Epithelial cell of esophagus (primary cell): ENCODE measurements at regions not wholly inside any gene's neighbourhood (a gene's known extent, or its start where the extent isn't known, plus 50 kb on each side); places are given as distances from the start of the nearest gene placed in this dataset.

ENCODE experiments used
- DNase-seq: peaks from one replicate; pipeline ENCODE4 v3.0.0; 2010; ENCODE audit warnings: low read depth
- H3K4me3 ChIP-seq: 2 replicates; pipeline ENCODE4 v1.5.1; 2011; ENCODE audit warnings: mild to moderate bottlenecking, low read length, control low read depth
- CTCF ChIP-seq: IDR thresholded peaks from 2 replicates; pipeline ENCODE4 v1.5.1; 2011; ENCODE audit warnings: low read depth, mild to moderate bottlenecking, low read length, control low read depth, inconsistent platforms; ENCODE audit not compliant: insufficient read depth; ENCODE audit errors: missing control alignments

GRCh38 chr13:39870197-39870747 lies 214.8 kb downstream of the COG6 start:
- no peak overlapping the region for H3K4me3 ChIP-seq
- TF ChIP-seq CTCF, result no peak
- DNase-seq, result no peak

- no peak for DNase-seq
- no peak overlapping the region for H3K4me3 ChIP-seq
- no peak for TF ChIP-seq CTCF
Observed at GRCh38 chr13:39874331-39875053, 219.0 kb downstream of the COG6 start.

- no peak for TF ChIP-seq CTCF
- no peak overlapping the region for H3K4me3 ChIP-seq
- DNase-seq, result no peak
Observed at GRCh38 chr13:39875111-39875987, 219.9 kb downstream of the COG6 start.

GRCh38 chr13:39876258-39876657 lies 220.8 kb downstream of the COG6 start:
- DNase-seq, result peak; percentile 87
- no peak for TF ChIP-seq CTCF
- H3K4me3 ChIP-seq, result no peak overlapping the region

GRCh38 chr13:39877134-39877533 lies 221.7 kb downstream of the COG6 start:
- DNase-seq, result no peak
- TF ChIP-seq CTCF, result no peak
- H3K4me3 ChIP-seq, result no peak overlapping the region

GRCh38 chr13:39879286-39880035 lies 224.0 kb downstream of the COG6 start:
- DNase-seq, result no peak
- TF ChIP-seq CTCF, result no peak
- H3K4me3 ChIP-seq, result no peak overlapping the region
